GM21360 (cell line): ENCODE measurements at regions not wholly inside any gene's neighbourhood (a gene's known extent, or its start where the extent isn't known, plus 50 kb on each side); places are given as distances from the start of the nearest gene placed in this dataset.

Experiments
- ATAC-seq: cut with Tn5 transposase; IDR thresholded peaks from one replicate; pipeline ENCODE4 v1.9.1; 2021; ENCODE audit warnings: mild to moderate bottlenecking, moderate library complexity; ENCODE audit not compliant: unreplicated experiment

GRCh38 chr4:62913065-62913464 lies 1496.2 kb downstream of the TECRL start:
- no peak for ATAC-seq

GRCh38 chr4:62912531-62912930 lies 1496.7 kb downstream of the TECRL start:
- ATAC-seq, result no peak

- ATAC-seq, result no peak
Observed at GRCh38 chr4:62909238-62909637, 1500.0 kb downstream of the TECRL start.

GRCh38 chr4:62901101-62901500 lies 1508.1 kb downstream of the TECRL start:
- no peak for ATAC-seq

- ATAC-seq, result no peak
Observed at GRCh38 chr4:62899646-62900364, 1509.4 kb downstream of the TECRL start.

- ATAC-seq, result no peak
Observed at GRCh38 chr4:62898115-62898514, 1511.1 kb downstream of the TECRL start.

- ATAC-seq, result no peak
Observed at GRCh38 chr4:62896721-62897120, 1512.5 kb downstream of the TECRL start.

GRCh38 chr4:62881901-62882300 lies 1527.3 kb downstream of the TECRL start:
- ATAC-seq, result no peak

GRCh38 chr4:62881210-62881609 lies 1528.0 kb downstream of the TECRL start:
- ATAC-seq, result no peak

GRCh38 chr4:62872856-62873255 lies 1536.4 kb downstream of the TECRL start:
- ATAC-seq, result no peak

GRCh38 chr4:62871078-62871477 lies 1538.2 kb downstream of the TECRL start:
- no peak for ATAC-seq

- ATAC-seq, result no peak
Observed at GRCh38 chr4:62870451-62870850, 1538.8 kb downstream of the TECRL start.

- no peak for ATAC-seq
Observed at GRCh38 chr4:62865261-62865660, 1544.0 kb downstream of the TECRL start.

GRCh38 chr4:62849696-62850095 lies 1559.6 kb downstream of the TECRL start:
- no peak for ATAC-seq

- ATAC-seq, result no peak
Observed at GRCh38 chr4:62835631-62836030, 1573.6 kb downstream of the TECRL start.

GRCh38 chr4:62822306-62822705 lies 1586.9 kb downstream of the TECRL start:
- ATAC-seq, result no peak

- no peak for ATAC-seq
Observed at GRCh38 chr4:62816566-62816965, 1592.7 kb downstream of the TECRL start.

- ATAC-seq, result no peak
Observed at GRCh38 chr4:62814510-62815047, 1594.7 kb downstream of the TECRL start.

- ATAC-seq, result no peak
Observed at GRCh38 chr4:62806816-62807215, 1602.4 kb downstream of the TECRL start.

GRCh38 chr4:62804075-62804474 lies 1603.9 kb downstream of the ADGRL3 start:
- ATAC-seq, result no peak

GRCh38 chr4:62797221-62797620 lies 1597.1 kb downstream of the ADGRL3 start:
- ATAC-seq, result no peak

GRCh38 chr4:62791386-62791785 lies 1591.3 kb downstream of the ADGRL3 start:
- ATAC-seq, result no peak
